HEK293 (cell line): ENCODE measurements at regions not wholly inside any gene's neighbourhood (a gene's known extent, or its start where the extent isn't known, plus 50 kb on each side); places are given as distances from the start of the nearest gene placed in this dataset.

Experiments used
- CTCF ChIP-seq: fragments of 450-650 bp; formaldehyde crosslinking; IDR thresholded peaks from 2 replicates; pipeline ENCODE4 v1.5.1; 2016; ENCODE audit warnings: missing biosample characterization, missing genetic modification characterization
- RBAK ChIP-seq: fragments of 450-650 bp; formaldehyde crosslinking; IDR thresholded peaks from 2 replicates; pipeline ENCODE4 v1.5.1; 2016; ENCODE audit warnings: missing biosample characterization, missing genetic modification characterization
- ZFHX2 ChIP-seq: fragments of 450-650 bp; formaldehyde crosslinking; conservative IDR thresholded peaks from 2 replicates; pipeline ENCODE4 v1.5.1; 2016; ENCODE audit warnings: missing biosample characterization, missing genetic modification characterization
- ZNF16 ChIP-seq: fragments of 450-650 bp; formaldehyde crosslinking; IDR thresholded peaks from 2 replicates; pipeline ENCODE4 v1.5.1; 2016; ENCODE audit warnings: low read depth, missing biosample characterization, missing genetic modification characterization
- ZNF2 ChIP-seq: fragments of 450-650 bp; formaldehyde crosslinking; IDR thresholded peaks from 2 replicates; pipeline ENCODE4 v1.5.1; 2016; ENCODE audit warnings: missing biosample characterization, missing genetic modification characterization
- ZNF280D ChIP-seq: fragments of 450-650 bp; formaldehyde crosslinking; IDR thresholded peaks from 2 replicates; pipeline ENCODE4 v1.5.1; 2016; ENCODE audit warnings: missing biosample characterization, missing genetic modification characterization
- ZNF624 ChIP-seq: fragments of 450-650 bp; formaldehyde crosslinking; IDR thresholded peaks from 2 replicates; pipeline ENCODE4 v1.5.1; 2017; ENCODE audit warnings: missing biosample characterization, missing genetic modification characterization
- ZSCAN23 ChIP-seq: fragments of 450-650 bp; formaldehyde crosslinking; IDR thresholded peaks from 2 replicates; pipeline ENCODE4 v1.5.1; 2016; ENCODE audit warnings: missing biosample characterization, missing genetic modification characterization

GRCh38 chr3:103554451-103554850, 1119.6 kb downstream of the ZPLD1 start:
- no peak for TF ChIP-seq ZNF16
- no peak for TF ChIP-seq CTCF (tag by site-specific recombination)
- TF ChIP-seq ZNF624, result no peak
- TF ChIP-seq ZFHX2, result no peak
- no peak for TF ChIP-seq ZNF280D (tag by site-specific recombination)
- TF ChIP-seq ZNF2 (tag by site-specific recombination), result no peak
- TF ChIP-seq RBAK (tag by site-specific recombination), result no peak
- no peak for TF ChIP-seq ZSCAN23 (tag by site-specific recombination)
